GM12801 (cell line): ENCODE measurements at regions not wholly inside any gene's neighbourhood (a gene's known extent, or its start where the extent isn't known, plus 50 kb on each side); places are given as distances from the start of the nearest gene placed in this dataset.

Experiments used
- CTCF ChIP-seq: IDR thresholded peaks from one replicate; pipeline ENCODE4 v1.5.1; 2011; ENCODE audit warnings: control low read depth; ENCODE audit not compliant: insufficient read length; ENCODE audit errors: extremely low read depth

GRCh38 chr6:98067375-98067774, 767.0 kb upstream of the POU3F2 start:
- no peak for TF ChIP-seq CTCF

- TF ChIP-seq CTCF = no peak
These were observed 742.0 kb upstream of the POU3F2 start for GRCh38 chr6:98092331-98092730.

- no peak for TF ChIP-seq CTCF
These were observed 739.7 kb upstream of the POU3F2 start for GRCh38 chr6:98094696-98095095.

- no peak for TF ChIP-seq CTCF
These were observed 726.6 kb upstream of the POU3F2 start for GRCh38 chr6:98107801-98108200.

GRCh38 chr6:98116455-98116854, 717.9 kb upstream of the POU3F2 start:
- no peak for TF ChIP-seq CTCF

GRCh38 chr6:98117068-98117467, 717.3 kb upstream of the POU3F2 start:
- TF ChIP-seq CTCF = no peak

GRCh38 chr6:98118397-98119045, 715.9 kb upstream of the POU3F2 start:
- TF ChIP-seq CTCF = no peak
